ENCODE measurements at regions not wholly inside any gene's neighbourhood (a gene's known extent, or its start where the extent isn't known, plus 50 kb on each side); places are given as distances from the start of the nearest gene placed in this dataset.
"Not testable (repeated sequence)": the region's sequence is repeated elsewhere in the genome, so short reads cannot be mapped to it uniquely, and the experiment has no call there.

GRCh38 chr20:30892541-30893345 lies 364.7 kb upstream of the DEFB115 start (continued):
- no peak for TF ChIP-seq RAD21 (IDR thresholded peaks at IDR 0.05 in 1 of 2, conservative IDR thresholded peaks at IDR 0.05 in 1 of 2; ENCODE audit: low read depth in 2 of 2, low read length in 2 of 2)

GRCh38 chr20:30893346-30894314 lies 363.8 kb upstream of the DEFB115 start:
- FAIRE-seq; H3K27me3 ChIP-seq (replicated peaks in 1 of 4; ENCODE audit: control insufficient read depth in 3 of 4, extremely low read depth in 1 of 4, insufficient read depth in 3 of 4, low read length in 3 of 4); CTCF ChIA-PET (ENCODE audit: partially characterized antibody): not testable (repeated sequence)

More at GRCh38 chr20:30893346-30894314, 363.8 kb upstream of the DEFB115 start:
- H3K79me1 ChIP-seq (ENCODE audit: low read depth, low read length); POLR2A ChIA-PET (ENCODE audit: partially characterized antibody); H3K56ac ChIP-seq (replicated peaks; ENCODE audit: insufficient read length, low read depth, low read length); H2BK20ac ChIP-seq (ENCODE audit: low read length); H2BK12ac ChIP-seq (ENCODE audit: low read depth, low read length); H2AK5ac ChIP-seq (ENCODE audit: low read depth, low read length); H3K4me1 ChIP-seq (replicated peaks in 1 of 4; ENCODE audit: control insufficient read depth in 3 of 4, insufficient read depth in 4 of 4, low read length in 3 of 4); H3K27ac ChIP-seq (ENCODE audit: low read depth, low read length); H4K91ac ChIP-seq (replicated peaks; ENCODE audit: insufficient read length, low read length); H2BK15ac ChIP-seq (ENCODE audit: low read length); H3K14ac ChIP-seq (ENCODE audit: insufficient read length); H2BK120ac ChIP-seq (replicated peaks; ENCODE audit: low read depth, low read length); H4K20me1 ChIP-seq (replicated peaks in 1 of 2; ENCODE audit: control insufficient read depth in 1 of 2, insufficient read depth in 2 of 2, low read length in 2 of 2); H3K18ac ChIP-seq (ENCODE audit: extremely low read depth, low read length); H3K9ac ChIP-seq (replicated peaks in 1 of 4; ENCODE audit: extremely low read depth in 1 of 4, low read depth in 3 of 4, low read length in 3 of 4); H4K5ac ChIP-seq (ENCODE audit: insufficient read length, low read depth, low read length); H4K8ac ChIP-seq (ENCODE audit: extremely low read depth, insufficient read depth, low read length); H3K79me2 ChIP-seq (ENCODE audit: control insufficient read depth in 1 of 2, insufficient read depth in 2 of 2, low read length in 2 of 2); H3K4ac ChIP-seq (replicated peaks; ENCODE audit: insufficient read length, low read depth, low read length); H3K36me3 ChIP-seq (ENCODE audit: control insufficient read depth in 2 of 4, insufficient read depth in 4 of 4, low read length in 3 of 4); H2BK5ac ChIP-seq (ENCODE audit: low read depth, low read length); H2AFZ ChIP-seq (ENCODE audit: low read length); H3K23ac ChIP-seq (ENCODE audit: insufficient read length); H3K23me2 ChIP-seq (ENCODE audit: low read depth, low read length): not testable (repeated sequence)
- peak in 1 of 2 experiments; percentile 54 for DNase-seq (ENCODE audit: low read depth in 1 of 2, low spot score in 2 of 2)
- 86% methylated on average over 14 of the region's 48 CpGs; no CpG with 5 or more reads in 1 of the 2 experiments for WGBS, 2 experiments (ENCODE audit: extremely low coverage in 1 of 2, insufficient coverage in 1 of 2, insufficient read length in 1 of 2, insufficient replicate concordance in 2 of 2, low coverage in 1 of 2, low lambda C conversion rate in 2 of 2, missing lambda C conversion rate in 1 of 2)
- peaks cover 20 to 53% of the 10 kb centered on the region in 2 experiments; a peak in 3 of 4 replicates for H3K9me3 ChIP-seq (ENCODE audit: insufficient read depth in 2 of 2, low read depth in 1 of 2, low read length in 1 of 2)
- H3K4me3 ChIP-seq (ENCODE audit: extremely low read depth in 1 of 4, insufficient read depth in 2 of 4, low read depth in 3 of 4, low read length in 4 of 4): peak overlapping the region in 1 of 4 experiments; percentile 31; a peak in 1 of 8 replicates
- H3K4me2 ChIP-seq (ENCODE audit: insufficient read depth in 1 of 2, low read depth in 2 of 2, low read length in 2 of 2): peak overlapping the region in 1 of 2 experiments; percentile 86; a peak in 2 of 4 replicates

Measured in H1 (cell line).